HG03159 (cell line): ENCODE measurements at regions not wholly inside any gene's neighbourhood (a gene's known extent, or its start where the extent isn't known, plus 50 kb on each side); places are given as distances from the start of the nearest gene placed in this dataset.
"Not testable (repeated sequence)": the region's sequence is repeated elsewhere in the genome, so short reads cannot be mapped to it uniquely, and the experiment has no call there.

ENCODE experiments used
- ATAC-seq: cut with Tn5 transposase; IDR thresholded peaks from one replicate; pipeline ENCODE4 v1.9.1; 2021; ENCODE audit warnings: mild to moderate bottlenecking, moderate library complexity; ENCODE audit not compliant: unreplicated experiment

DNA sequence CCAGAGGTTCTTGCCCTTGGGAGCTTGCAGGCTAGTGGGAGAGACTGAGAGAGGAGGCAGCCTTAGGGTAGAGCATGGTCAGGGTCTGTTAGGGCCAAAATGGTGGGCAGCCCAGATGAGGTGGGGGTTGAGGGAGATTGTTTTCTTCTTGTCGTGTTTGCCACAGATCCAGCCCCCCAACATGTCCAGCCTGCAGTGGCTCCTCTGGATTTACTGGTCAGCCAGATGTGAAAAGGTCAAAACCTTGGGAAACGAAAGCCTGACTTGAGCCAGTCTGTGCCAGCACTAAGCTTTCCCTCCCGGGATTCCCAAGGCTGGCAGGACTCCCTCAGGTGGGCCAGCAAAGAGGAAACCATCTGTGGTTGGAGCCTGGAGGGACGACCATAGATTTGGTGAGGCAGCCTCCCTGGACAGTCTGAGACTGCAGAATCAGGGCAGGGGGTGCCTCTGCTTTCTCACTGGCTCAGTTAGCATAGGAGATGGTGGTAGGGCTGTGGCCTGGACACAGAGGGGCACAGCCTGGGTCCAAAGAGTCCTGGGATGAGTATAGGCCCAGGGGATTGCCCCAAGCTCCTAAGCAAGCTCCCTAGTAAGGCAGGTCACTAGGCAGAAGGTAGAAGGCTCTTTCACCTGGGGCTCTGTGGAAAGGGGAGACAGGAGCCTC is 51.2 kb upstream of the PRR23C start:
- ATAC-seq = no peak

DNA sequence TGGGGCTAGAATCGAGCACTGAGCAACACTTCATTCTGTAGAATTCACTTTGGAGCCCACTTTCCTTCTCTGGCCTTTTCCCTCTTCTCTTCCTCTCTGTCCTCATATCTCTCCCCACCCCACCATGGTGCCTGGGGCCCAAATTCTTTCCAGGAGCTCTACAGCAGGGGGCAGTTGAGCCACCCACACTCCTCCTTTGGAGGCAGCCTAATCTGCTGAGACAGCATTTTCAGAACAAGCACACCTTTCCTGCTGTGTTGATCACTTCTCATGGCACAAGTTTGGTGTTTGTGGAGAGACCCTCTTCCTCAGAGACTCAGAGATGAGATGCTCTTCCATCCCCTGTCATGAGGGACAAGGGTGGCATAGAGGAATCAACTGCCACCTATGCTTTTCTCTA is 52.0 kb upstream of the PRR23C start:
- ATAC-seq = no peak

DNA sequence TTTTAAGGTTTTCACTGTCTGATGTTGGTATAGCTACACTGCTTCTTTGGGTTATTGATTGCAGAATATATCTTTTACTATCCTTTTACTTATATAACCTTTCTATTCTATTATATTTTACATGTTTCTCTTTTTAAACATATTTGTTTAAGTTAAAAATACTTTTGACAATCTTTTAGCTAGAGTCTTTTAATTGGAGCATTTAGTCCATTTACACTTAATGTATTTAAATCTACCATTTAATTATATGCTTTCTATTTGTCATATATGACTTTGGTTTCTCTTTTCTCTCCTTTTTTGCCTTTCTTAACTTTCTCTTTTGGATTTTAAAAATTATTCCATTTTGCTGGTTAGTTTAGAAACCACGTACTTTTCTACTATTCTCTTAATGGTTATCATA is 53.7 kb upstream of the PRR23C start:
- ATAC-seq = no peak

DNA sequence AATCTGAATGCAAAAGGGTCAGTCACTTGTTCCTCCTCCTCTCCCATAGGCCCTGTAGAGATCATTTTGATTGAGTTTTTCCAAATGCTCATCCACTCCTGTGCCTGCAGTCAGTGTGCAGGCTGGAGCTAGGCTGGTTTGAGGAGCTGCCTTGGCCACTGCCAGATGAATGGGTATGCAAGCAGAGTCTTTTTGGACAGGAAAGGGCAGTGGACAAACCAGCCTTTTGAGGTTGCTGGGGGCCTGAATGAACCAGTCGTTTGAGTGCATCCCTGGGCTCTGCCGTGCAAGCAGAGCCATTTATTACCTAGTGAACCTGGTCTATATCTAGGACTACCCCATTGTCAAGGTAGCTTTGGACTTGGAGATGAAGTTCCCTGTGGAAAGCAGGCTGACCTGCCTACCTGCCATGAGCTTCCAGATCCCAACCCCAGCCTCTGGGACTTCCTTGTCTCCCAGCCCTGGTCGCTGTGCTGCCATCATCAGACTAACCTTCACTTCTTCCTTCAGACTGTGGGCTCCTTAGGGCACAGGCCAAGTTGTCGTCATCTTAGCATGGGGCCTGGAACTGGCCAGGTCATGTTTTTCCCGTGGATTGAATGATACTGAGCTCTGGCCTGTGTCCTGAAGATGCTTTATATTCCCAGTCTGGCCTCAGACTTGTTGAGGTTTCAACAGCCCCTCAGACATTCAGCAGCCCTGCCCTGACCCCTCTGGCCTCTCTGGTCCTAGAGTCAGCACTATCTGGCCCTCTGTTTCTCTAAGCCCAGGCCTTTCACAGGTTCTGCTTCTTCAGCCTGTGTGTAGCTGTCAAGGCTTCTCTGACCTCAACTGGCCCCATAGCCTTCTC is 55.5 kb upstream of the PRR23C start:
- ATAC-seq = no peak

DNA sequence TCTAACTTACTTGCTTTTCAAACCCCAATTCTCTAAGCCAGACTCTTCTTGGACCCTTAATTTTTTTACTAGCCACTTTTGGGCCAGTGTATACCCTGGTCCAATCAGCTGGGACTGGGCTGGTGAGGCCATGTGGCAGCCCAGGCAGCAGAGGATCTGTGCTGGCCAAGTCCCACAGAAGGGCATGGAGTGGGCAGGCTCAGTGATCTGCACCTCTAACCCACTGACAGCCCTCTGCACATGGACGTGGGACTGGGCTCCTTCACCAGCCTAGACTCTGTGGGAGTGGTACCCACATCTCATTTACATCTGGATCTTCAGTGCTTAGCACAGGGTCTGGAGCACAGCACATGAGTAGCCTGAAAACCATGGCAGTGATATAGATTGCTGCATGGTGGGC is 56.1 kb upstream of the PRR23C start:
- ATAC-seq = no peak

DNA sequence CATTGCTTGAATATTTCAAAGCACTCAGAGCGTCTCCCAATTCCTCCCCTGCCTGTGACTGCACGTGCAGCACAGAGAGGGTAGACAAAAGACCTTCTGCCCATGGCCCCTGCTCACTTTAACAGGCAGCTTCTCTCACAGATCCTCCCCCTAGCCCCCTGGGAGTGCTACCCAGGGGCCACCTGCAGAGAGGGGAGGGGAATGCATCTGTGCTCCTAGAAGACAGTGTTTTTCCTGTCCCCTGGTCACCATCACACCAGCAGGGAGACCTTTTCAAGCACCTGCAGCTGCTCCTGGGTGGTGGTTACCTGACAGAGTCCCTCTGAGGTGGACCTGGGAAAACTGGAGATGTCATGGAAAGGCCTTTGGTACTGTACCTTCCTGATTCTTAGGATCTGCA is 56.7 kb upstream of the PRR23C start:
- no peak for ATAC-seq

DNA sequence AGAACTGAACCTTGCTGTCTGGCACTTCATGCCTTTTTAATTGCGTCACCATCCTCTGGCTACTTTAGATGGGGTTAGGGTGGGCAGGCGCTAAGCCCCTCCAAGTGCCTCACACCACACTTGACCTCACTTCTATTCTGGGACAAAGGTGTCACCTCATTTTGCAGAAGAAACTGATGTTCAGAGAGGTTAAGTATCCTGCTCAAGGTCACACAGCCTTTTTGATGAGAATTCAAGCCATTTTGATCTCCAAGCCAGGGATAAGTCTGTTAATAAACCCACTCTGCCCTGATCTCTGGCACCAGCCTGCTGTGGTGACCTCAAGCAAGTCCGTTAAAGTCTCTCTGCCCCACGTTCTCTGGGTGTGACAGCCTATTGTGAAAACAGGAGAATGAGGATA is 58.8 kb upstream of the PRR23C start:
- no peak for ATAC-seq

DNA sequence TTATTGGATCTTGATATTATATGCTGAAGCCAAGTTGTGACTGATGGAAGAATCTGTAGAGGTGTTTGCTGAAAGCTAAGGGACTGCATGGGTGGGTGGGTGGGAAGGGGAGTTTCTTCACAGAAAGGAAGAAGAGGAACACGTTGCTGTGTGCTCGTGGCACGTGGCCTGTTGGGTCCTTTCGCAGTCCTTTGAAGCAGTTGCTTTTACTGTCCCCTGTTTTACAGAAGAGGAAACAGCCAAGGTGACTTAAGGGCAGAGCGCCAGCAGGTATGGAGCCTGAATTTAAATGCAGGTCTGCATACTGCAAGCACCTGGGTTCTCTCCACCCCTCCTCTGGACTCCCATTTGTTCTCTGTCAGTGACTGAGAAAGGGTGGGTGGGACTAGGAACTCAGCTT is 59.4 kb upstream of the PRR23C start:
- no peak for ATAC-seq

DNA sequence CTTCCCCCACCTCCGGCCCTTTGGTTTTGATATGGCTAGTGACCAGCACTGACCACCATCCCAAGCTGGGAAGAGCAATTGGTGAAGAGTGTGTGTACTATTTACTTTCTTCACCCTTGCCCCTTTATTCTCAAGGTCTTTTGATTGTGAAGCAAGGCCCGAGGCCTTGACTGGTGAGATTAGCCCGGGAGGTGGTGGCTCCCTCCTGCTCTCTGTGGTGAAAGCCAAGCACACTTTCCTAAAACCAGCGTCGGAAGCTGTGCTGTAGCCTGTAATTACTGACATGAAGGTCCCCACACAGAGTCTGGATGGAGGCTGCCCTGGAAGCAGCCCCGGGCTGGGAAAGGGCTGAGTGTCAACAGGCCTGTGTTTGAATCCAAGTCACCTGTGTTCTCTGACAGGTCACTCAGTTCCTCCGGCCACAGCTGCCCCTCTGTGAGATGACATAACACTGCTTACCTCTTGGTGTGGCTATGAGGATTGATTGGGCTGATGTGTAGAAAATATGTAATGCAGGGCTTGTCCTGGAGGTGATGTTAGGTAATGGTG is 60.5 kb upstream of the PRR23C start:
- ATAC-seq = no peak

DNA sequence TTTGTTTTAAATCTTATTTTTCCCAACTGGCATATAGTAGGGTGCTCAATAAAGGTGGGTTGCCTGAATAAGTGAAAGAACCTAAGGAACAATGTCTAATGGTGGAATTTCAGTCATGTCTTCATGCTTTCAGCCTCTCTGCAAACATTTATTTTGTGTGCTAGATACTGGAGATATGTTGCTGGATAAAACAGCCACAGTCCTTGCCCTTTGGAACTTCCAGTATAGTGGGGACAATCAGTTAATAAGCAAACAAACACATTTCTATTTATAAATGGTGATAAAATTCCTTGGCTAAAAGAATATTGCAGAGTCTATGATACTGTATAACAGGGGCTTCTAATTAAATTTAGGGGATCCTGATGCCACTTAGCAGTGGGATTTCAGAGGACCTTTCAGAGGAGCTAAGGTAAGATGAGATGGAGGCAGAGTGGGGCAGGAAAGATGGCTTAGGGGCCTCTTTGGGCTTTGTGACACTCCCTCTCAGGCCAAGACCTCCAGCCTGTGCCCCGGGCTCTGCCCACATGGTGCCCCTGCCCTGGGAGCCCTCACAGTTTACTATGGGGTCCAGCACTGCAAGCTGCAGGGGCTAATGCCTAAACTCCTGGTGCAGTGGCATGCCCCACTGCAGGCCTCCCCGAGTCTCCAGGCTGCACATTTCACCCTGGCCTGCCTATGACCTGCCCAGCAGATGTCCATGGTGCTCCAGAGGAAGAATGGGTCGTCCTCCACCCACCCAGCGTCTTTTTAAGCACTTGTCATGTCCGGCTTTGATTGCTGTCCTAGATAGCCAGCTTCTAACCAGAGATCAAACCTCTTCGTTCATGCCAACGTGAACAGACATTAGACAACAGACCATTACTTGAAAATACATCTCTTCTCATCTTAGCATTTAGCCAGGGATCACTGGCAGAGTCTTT is 61.6 kb upstream of the PRR23C start:
- ATAC-seq = no peak

DNA sequence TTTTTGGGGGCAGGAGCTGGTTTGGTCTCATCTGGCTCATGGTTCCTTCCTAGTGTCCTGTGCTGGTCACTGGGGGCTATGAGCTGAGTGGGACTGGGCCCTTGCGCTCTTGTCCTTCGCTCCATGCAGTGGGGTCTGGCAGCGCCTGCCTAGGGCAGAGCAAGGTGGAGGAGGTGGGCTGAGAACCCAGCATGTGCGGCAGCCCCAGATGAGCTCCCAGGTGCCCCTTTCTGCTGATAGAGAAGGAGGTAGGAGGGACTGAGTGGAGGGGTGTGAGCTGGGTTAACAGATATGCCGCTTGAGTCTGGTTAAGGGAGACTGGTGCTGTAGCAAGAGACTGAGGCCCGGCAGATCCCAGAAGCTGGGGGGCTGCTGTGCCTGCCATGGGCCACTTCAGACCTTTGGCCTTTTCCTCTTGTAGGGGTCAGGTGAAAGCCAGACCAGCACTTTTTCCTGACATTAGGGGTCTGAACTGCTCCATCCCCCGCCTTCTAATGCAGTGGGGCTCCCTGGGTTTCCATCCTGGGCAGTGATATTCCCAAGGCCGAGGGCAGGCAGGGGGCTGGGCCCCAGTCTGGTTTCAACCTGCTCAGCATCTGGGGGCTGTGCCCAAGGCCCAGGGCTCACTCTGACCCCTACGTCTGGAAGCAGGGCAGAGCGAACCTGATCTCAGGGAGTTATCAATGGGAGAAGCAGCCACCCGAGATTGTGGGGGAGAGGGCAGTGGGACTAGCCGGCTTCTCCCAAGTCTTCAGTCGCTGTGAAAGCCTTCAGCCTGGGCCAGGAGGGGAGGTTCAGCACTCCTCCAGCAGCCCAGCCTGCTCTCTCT is 62.9 kb upstream of the PRR23C start:
- no peak for ATAC-seq

DNA sequence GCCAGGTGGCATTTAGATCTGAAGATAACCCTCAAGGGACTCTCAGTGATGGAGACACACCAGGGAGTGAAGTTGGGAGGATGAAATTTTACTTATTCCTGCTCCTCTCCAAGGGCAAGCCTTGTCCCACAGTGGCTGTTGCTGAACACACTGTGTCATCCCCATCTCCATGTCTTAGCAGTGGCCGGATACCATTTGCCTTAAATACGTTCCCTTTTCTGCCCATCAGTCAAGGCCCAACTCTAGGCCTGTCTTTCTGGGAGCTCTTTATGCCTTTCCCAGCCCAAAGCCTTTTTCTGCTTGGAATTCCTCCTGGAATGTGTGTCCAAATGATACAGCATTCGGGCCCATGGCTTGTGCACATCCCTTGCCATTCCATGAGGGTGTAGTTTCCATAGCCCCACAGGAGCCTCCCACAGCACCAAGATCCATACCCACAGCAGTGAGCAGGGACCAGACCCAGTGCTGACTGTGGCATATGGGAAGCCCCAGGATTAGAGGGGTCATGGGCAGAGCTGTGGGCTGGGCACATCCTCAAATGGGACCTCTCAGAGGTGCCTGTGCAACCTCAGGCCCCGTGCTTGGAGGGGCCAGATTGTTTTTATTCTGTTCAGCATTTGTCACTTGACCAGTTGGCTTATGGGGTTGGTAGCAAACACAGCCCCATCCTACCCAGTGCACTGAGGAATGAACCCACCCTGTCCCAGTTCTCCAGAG is 63.7 kb upstream of the PRR23C start:
- no peak for ATAC-seq

DNA sequence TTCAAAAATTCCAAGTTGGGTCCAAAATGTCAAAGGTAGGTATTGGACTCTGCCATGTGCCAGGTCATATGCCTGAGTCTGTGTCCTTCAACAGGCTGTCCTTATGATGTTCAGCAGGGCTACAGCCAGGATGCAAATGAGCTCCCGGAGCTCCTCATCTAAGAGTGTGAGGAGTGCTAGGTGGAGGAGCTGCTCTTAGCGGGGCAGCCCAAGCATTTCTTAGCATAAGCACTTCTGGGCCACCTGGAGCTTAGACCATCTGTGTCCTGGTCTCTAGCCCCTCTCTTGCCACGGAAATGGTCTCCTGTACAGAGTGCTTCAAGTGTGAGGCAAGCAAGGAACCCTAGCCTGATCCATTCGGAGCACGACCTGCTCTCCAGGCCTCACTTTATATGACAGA is 64.6 kb upstream of the PRR23C start:
- no peak for ATAC-seq

DNA sequence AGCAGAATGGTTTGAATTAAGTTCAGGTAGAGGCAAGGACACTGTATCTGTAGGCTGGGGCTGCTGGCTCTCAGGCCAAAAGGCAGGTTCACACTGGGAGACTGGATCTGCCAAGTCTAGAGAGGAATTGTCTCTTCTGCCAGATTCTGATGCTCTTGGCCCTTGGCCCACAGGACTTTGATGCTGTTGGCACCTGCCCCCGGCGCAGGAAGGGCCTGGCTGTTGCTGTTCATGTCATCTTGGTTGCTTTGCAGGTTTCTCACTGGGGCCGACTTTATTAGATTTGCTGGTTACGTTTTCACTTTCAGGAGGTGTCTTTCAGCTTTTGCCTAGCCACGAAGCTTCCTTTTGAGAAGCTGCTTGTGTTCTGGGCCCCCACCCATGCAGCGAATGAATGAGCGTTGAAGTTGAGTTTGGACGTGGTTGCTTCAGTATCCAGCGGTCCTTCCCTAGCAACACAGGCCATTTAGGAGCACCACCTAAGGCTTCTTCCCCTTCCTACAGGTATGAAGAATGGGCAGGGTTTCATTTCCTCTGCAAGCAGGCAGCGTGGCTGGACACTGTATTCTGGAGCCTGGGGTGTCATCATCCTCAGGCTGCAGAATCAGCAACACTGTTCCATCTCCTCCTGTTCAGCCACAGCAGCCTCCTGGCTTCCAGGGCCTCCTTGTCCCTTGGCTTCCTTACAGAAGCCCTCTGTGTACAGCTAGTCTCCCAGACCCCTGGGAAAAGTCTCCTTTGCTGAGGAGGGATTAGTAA is 65.6 kb upstream of the PRR23C start:
- no peak for ATAC-seq

DNA sequence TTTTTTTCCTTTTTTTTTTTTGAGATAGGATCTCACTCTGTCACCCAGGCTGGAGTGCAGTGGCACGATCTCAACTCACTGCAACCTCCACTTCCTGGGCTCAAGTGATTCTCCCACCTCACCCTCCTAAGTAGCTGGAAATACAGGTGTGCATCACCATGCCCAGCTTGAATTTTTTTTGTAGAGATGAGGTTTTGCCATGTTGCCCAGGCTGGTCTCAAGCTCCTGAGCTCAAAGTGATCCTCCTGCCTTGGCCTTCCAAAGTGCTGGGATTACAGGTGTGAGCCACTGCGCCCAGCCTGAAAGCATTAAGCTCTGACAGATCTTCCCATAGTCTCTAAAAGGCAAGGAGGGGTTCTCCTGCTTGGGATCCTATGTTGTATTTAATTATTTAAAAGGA is 66.2 kb upstream of the PRR23C start:
- ATAC-seq = not testable (repeated sequence)

DNA sequence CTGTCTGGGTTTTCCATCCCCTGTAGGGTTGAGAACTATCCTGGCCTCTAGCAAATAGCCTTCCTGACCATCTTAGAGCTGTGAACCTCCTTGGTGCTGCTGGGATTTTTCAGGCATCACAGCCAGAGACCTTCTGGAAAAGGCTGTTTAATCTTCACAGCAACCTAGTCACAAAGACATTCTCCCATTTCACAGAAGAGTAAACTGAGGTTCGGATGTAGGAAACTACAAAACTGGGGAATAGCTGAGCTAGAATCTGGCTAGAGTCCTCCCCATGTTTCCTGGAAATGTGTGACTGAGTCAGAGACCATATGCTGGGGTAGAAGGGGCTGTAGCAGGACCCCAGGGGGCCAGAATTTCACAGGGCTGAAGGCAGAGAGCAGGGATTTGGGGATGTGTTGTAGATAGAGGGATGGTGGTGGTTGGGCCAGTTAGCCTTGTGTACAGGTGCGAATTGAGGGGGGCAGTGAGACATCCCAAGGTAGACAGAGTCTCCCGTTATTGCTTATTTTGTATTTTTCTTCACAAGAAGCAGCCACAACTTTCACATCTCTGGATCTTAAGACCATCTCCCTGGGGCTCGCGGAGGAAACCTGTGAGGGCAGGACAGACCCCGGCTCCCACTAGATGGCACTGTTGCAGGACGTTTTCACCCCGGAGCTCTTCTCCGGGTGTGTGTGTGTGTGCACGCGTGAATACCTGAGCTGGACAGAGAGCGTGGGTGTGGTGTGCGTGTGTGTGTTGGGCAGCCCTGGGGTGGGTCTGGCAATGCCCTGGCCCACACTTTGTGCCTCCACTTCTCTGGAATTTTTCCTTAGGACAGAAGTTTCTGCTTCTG is 66.9 kb upstream of the PRR23C start:
- ATAC-seq = peak; percentile 53

DNA sequence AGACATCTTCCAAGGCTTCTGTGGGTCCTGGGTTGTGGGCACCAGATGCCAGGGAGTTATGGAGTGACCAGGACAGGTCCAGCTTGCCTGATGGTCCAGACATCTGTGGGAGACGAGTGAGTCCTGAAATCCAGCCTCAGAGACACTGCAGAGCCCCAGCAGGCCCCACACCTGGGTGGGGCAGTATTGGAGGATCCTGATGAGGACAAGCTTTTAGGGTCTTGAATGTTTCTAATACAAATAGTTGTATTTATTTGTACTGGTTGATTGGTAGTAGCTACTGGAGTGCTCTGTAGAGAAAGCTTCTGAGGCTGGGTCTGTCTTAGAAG is 67.5 kb upstream of the PRR23C start:
- ATAC-seq = no peak
